GM19324 (cell line): ENCODE measurements at regions not wholly inside any gene's neighbourhood (a gene's known extent, or its start where the extent isn't known, plus 50 kb on each side); places are given as distances from the start of the nearest gene placed in this dataset.
A peak's percentile ranks its signal among the peaks of the same experiment; 100 is the strongest.

Source experiments
- ATAC-seq: cut with Tn5 transposase; IDR thresholded peaks from one replicate; pipeline ENCODE4 v1.9.1; 2021; ENCODE audit warnings: mild to moderate bottlenecking, moderate library complexity; ENCODE audit not compliant: unreplicated experiment, low FRiP score

DNA sequence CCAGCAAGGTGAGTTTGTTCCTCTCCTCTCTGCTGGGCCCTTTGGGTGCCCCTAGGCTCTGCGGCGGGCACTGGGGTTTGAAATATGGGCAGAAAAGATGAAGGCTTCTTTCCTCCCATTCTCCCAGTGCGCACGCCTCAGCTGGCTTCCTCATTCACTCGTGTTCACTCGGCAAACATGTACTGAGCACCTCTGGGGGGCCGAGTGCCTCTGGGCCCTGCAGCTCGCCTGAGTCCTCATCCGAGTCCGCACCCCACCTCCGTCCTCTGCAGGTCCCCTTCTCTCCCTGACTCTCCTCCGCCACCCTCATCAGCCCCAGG is 98.5 kb upstream of the RUNX3 start:
- ATAC-seq: no peak

DNA sequence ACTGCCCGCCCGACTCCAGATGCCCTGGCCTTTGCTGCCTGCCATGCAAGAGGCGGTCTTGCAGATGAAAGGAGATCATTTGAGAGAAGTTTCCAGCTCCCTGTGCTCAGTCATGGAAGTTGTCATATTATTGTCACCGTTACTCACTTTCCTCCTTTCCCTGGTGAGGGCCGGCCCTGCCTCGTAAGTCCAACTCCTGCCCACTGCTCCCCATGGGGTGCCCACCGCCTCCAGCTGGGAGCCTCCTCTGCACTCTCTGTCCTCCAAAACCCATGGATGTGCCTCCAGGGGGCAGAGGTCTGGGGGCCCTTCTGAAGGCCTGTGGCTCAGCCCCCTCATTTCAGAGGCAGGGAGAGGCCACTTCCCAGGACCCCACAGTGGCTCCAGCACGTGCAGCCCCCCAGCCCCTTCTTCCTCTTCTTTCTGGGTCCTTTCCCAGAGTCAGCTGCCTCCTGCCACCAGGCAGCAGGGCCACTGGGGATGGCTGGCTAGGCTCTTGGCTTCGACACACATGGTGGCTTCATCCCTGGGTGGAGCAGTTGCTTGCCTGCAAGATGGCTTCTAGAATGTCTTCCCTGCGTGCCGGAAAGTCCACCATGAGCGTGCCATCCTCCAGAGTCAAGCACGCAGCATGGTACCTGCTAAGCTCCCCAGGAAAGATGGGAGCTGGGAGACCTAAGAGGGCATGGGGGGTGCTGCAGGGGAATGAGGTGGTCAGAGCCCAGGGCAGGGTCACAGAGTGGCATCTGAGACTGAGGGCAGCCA is 97.9 kb upstream of the RUNX3 start:
- no peak for ATAC-seq

DNA sequence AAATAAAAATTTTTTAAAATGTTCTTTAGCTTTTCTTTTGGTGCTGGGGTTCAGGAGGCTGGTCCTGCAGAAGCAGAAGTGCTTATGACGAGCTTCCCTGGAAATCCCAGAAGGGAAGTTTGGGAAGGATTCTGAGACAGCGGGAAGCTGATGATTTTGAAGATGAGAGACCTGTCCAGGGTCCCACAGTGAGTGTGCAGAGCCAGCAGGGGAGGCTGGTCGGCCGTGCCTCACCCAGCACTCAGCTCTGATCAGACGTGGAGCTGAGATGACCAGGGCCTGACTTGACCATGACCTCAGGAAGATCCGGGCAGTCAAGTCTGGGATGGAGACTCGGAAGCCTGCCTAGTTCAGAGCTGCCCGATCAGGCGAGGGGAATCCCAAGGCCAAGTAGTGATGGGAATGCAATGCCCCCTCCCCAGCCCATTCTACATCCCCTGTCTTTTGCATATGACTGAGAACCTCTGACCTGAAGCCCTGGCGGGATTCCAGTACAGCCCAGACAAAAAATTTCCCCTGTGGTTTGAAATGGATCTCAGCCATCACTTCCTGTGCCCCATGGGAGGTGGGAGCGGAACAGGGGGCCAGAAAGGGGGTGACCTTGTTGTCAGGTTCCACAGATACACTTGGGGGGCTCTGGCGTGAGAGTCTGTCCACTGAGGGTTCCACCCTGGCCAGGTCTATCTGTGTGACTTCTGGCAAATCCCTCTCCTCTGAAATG is 96.8 kb upstream of the RUNX3 start:
- no peak for ATAC-seq

DNA sequence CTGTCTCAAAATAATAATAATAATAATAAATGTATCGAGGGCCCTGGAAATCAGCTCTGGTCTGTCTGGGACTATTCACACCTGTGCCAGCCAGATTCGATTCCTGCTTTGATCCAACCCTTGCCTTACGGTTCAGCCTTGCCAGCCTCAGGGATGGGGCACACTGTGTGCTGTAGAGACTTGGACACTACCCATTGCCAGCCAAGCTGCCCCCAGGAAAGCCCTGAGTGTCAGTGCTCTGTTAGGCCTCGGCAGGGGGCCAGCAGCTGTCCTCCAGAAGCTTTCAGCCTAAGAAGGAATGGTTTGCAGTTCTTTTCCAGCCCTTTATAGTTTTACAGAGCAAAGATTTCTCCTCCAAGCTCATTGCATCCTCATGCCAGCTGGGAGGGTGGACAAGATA is 96.2 kb upstream of the RUNX3 start:
- no peak for ATAC-seq

DNA sequence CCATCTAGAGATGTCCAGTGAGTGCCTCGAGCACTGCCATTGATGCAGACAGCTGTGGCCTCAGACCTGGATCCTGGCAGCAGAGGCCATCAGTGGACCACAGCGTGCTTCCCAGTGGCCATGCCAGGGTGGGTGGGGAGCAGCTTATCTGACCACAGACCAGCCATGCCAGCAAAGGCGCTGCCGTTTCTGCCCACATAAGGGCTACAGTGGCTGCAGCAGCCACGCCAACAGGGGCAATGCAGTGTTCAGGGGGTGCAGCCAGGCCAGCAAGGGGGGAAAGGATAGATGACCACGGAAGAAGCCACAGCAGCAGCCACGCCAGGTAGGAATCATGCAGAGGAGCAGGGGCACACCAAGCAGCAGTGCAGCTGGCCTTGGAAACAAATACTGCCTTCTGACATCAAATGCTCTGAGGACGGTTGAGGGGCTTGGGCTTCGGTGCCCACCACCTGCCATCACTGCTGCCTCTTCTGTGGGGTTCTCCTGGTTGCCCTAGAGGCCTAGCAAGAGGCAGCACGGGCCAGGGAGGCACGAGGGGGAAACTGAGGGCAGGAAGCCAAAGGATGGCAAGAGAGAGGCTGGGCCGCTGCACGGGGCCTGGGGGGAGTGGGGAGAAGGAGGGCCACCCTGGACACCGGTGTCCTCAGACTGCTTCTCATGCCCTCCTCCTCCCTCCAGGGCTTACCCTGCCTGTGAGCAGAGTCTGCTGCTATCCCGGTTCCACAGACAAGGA is 94.7 kb upstream of the RUNX3 start:
- ATAC-seq: no peak

DNA sequence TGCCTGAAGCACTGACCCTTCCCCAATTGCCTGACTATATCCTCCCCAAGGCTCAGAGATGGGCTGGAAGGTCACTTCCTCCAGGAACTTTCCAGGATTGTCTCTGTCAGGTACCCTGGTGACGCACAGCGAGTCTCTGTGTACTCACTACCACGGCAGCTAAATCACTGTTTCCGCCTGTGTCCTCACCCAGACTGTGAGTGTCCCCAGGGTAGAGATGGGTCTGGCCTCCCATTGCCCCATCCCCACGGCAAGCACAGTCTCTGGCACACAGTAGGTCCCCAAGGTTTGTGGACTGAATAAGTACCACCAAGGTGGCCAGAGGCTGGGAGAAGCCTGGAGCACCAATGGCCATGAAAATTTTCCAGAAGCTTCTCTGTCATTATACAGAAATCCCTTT is 93.8 kb upstream of the RUNX3 start:
- ATAC-seq: no peak

DNA sequence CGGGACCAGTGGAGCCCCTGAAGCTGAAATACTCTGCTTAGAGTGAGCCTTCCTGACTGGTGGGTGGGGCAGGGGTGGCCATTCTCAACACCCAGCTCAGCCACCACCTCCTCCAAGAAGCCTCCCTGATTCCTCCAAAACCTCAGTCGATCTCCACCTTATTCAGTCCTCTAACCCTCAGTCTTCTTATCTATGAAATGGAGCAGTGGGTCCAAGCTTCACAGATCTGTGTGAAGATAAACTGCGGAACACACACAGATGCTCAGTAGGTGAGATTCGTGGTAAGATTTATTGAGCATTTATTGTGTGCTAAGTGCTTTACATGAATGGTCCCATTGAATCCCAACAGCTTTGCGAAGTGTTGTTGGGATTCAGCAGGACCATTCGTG is 93.1 kb upstream of the RUNX3 start:
- no peak for ATAC-seq

DNA sequence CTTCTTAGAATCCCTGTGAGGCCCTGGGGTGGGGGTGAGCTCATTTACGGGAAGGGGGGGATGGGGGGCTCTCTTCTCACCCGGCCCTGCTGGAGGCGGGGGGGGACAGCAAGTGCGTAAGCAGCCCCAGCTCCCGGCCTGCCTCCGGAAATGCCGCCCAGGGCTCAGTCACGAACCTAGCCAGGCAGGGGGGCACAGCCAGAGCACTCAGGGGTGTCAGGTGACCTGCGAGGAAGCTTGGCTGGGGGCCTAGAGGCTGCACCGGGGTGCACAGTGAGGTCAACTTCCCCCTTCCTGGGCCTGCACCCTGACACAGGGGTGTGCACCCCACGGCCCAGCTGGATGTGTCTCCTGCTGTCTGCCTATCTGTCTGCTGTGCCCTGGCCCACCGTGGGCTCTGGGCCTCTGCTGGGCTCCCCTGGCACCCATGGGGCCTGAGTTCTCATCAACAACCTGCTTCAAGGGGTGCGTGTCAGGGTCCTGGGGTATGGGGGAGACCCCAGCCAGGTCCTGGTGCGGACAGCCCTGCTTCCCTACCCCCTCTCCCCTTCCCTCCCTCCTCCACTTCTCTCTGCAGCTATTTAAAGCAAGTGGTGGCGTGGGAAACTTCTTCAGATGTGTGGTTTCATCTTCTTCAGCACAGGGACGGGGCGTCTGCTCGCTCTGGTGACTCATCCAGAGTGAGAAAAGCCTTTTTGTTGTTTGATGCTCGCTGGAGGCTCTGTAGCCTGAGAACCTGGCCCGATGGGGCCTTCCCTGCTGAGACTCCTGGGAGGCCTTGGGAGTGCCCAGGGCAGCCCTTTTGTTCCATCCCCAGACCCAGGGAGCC is 92.5 kb upstream of the RUNX3 start:
- ATAC-seq: peak; percentile 84

DNA sequence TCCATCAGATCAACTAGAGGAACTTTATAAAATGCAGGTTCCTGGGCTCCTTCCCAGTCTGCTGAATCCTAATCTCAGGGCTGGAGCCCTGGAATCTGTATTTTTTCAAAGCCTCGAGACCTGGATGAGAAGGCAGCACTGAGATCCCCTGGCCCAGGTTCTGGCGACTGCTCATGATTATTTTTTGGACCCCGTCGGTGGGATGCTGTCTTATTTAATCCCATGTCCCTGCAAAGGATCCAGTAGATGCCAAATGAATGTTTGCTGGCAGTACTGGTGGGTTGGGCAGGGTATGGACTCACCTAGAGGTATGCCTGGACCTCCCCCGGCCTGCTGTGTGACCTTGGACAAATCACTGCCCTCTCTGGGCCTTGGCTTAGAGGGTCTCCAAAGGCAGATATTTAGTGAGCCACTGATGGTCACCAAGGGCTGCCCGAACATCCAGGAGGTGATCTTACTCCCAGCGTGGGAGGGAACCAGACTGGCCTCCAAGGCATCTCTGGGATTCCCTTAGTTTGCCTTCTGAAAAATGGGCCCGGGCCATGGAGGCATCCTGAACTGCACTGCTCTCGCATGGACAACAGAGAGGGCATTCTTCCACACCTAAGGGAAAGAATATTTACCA is 91.6 kb upstream of the RUNX3 start:
- no peak for ATAC-seq

DNA sequence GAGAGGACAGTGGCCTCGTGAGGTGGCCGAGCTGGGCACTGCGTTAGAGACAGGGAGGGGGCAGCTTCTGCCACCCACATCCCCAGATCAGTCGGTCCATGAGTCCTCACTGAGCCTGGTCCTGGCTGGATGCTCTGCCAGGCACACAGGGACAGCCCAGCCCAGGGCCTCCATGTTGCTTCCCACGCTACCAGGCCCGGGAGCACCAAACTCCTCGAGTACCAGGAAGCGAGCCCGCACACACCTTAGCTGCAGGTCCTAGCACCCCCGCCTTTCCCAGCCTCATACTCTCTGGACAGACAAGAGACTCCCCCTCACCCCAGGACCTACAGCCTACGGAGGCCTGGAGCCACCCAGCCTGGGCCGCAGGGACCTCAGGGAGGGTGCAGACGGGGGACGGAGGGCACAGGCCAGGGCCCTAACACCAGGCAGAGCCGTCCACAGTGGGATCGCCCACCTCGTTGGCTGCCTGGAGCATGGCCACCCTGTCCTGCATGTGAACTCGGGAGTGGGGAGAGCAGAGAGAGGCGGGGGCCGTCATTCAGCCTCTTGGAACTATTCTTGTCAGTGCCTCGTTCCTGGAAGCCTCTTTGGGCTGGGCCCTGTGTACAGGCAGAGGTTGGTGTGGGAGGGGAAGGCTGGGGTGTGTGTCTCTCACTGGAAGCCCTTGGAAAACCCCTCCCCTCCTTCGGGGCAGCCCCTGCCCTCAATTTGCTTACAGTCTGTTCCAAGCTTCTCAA is 90.9 kb upstream of the RUNX3 start:
- no peak for ATAC-seq

DNA sequence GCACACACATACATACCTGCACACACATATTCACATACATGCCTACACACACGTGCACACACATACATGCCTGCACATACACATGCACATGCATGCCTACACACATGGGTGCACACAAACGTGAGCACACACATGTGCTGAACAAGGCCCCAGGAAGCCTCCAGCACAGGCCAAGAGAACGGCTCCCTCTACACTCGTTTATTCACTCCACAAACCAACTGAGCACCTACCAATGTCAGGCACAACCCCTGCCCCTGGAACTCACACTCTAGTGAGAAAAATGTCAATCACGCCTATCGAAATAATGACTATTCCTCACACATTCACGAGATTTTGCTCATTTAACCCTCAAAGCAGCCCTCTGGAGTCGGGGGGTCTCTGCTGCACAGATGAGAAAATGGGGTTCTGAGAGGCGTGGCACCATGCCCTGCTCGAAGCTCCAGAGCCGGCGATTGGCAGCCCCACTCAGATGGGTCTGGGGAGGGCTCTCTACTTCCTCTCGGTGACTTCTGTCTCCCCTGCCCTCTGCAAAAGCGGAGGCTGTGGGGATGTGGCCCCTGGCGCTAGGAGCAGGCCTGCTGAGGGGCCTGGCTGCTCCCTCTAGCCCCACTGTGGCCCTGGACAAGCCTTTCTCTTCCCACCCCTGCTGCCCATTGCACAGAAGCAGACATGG is 90.2 kb upstream of the RUNX3 start:
- no peak for ATAC-seq

DNA sequence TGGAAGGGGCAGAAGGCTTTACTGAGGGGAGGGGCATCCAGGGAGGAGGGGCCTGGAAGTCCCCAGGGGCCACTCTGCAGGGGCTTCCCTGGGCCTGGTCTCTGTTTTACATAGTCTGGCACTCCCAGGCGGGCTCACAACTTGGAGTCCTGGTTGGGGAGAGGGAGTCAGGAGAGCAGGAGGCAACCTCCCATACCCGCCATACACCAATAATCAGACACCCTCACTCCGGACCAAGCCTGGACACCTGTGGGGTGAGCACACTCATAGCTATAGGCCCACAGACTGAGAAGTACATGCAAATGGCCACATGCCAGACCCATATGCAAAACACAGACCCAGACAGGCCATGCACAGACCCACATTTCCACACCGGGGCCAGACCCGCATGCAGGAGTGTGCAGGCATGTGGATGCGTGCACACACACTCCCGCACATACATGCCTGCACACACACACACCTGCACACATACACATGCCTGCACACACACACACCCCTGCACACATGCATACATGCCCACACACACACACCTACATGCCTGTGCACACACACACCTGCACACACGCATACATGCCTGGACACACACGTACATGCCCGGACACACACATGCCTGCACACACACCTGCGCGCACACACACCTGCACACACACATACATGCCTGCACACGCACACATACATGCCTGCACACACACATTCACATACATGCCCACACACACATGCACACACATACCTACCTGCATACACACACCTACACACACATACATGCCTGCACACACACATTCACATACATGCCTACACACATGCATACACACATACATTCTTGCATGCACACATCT is 89.5 kb upstream of the RUNX3 start:
- ATAC-seq: peak; percentile 48

DNA sequence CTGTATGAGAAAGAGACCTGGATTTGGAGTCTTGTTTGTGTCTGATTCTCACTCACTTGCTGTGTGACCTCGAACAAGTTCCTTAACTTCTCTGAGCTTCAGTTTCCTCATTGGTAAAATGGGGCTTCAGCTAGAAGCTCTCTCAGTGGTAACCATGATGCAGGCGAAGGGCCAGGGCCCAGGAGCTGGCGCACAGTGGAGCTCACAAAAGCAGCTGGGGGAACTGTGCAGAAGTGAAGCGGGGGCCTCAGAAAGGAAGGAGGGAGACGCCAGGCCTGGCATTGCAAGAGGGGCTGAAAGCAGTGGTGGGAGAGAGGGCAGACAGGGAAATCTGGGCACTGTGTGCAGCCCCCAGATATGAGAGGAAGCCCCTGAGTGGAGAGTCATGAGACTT is 88.9 kb upstream of the RUNX3 start:
- no peak for ATAC-seq

DNA sequence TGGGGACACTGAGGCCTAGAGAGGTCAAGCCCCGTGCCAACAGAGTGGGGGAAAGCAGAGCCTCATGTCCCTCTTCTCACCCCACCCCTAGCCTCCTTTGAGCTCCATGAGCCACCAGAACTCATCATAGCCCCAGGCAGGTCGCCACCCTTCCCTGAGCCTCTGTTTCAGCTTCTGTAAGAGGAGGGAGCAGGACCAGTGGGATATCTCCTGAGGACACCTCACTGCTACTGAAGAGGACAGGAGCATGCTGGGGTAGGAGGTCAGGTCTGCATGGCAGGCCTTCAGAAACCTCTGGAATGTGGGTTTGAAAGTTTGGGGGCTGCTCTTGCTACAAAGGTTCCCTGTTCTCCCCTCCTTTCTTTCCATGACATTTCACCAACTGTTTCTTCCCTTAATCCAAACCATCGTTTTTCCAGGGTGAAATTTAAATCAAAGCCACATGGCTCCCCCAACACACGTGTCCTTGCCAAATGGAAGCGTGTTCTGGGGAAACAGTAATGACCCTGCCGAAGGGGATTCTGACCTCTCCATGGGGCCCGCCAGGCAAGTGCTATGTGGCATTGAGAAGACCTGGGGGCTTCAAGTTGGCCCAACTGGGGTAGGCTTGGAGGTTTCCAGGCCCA is 88.1 kb upstream of the RUNX3 start:
- ATAC-seq: no peak

DNA sequence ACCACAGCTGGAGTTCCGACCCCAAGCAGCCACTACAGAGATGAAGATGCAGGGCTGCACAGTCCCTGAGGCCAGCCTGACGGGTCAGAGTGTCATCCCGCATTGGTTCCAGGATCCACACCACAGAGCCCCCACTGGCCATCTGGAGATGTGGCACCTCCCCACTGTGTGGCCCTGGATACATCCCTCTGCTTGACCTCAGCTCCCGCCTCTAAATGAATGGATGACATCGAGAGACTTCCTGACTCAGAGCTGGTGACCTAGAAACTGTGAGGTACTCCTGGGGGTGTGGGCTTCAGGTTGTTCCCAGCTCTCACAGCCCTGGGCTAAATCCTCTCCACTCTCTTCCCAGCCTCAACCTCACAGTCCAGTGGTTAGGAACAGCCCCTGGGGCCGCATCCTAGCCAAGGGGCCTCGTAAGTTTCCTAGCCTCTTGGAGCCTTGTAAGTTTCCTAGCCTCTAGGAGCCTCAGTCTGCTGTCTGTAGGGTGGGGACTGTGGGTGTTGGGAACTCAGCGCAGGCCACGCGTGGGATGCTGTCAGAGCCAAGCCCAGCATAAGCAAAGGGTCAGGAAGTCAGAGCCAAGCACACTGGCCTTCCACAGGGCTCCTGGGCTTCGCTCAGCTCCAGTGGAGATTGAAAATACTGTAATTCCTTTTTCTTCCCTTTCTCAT is 87.5 kb upstream of the RUNX3 start:
- no peak for ATAC-seq

DNA sequence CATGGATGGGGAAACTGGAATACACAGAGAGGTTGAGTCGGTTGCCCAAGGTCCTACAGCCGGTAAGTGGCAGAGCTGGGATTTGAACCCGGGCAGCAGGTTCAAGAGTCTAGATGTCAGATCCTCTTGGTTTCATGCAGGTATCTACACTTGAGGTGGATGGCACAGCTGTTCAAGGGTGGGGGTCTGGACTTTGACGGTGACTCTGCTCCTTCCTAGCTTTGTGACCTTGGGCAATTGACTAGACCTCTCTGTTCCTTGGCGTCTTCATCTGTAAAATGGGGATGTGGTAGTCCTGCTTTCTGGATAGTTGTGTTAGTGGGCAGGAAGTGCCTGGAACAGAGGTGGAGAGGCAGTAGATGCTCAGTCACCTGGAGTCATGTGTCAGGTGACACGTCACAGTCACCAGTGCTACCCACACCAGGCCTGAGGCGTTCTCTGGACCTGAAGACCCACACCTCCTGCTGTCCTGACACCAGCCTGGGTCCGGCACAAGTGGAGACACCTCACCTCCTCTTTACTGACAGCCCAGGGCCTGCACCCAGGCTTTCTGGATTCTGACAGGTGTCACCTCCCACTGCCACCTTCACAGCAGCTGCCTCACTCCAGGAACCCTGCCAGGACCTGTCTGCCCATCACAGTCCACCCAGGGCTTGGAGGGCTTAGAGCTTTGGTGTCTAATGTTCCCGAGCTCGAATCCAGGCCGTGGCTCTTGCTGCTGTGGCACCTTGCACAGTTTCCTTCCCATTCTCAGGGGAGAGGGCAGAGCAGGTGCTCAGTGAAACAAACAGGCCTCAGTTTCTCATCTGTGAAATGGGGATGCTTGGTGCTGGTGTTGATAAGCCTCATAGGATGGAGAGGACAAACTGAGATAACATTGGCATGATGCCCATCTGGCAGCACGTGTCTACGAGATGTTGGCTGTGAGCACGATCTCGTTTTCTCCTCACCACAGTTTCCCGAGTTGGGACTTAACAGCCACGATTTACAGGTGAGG is 83.2 kb upstream of the RUNX3 start:
- ATAC-seq: no peak
